ENCODE measurements at regions not wholly inside any gene's neighbourhood (a gene's known extent, or its start where the extent isn't known, plus 50 kb on each side); places are given as distances from the start of the nearest gene placed in this dataset.

GRCh38 chr13:75124415-75124814, 357.6 kb downstream of the TBC1D4 start:
- DNase-seq: no peak

- no peak for DNase-seq
Measured at GRCh38 chr13:75123428-75123827, 358.5 kb downstream of the TBC1D4 start.

GRCh38 chr13:75120085-75120484, 361.9 kb downstream of the TBC1D4 start:
- no peak for DNase-seq

- DNase-seq: no peak
Measured at GRCh38 chr13:75115171-75115570, 366.8 kb downstream of the TBC1D4 start.

- no peak for DNase-seq
Measured at GRCh38 chr13:75103976-75104375, 378.0 kb downstream of the TBC1D4 start.

- no peak for DNase-seq
Measured at GRCh38 chr13:75102001-75102716, 379.8 kb downstream of the TBC1D4 start.

- DNase-seq: no peak
Measured at GRCh38 chr13:75101348-75101747, 380.6 kb downstream of the TBC1D4 start.

- DNase-seq: no peak
Measured at GRCh38 chr13:75092143-75092542, 389.8 kb downstream of the TBC1D4 start.

GRCh38 chr13:75091718-75092117, 390.3 kb downstream of the TBC1D4 start:
- no peak for DNase-seq

- no peak for DNase-seq
Measured at GRCh38 chr13:75090872-75091615, 390.9 kb downstream of the TBC1D4 start.

GRCh38 chr13:75088915-75089314, 393.1 kb downstream of the TBC1D4 start:
- no peak for DNase-seq

- DNase-seq: no peak
Measured at GRCh38 chr13:75079226-75079625, 402.7 kb downstream of the TBC1D4 start.

GRCh38 chr13:75076476-75076875, 405.5 kb downstream of the TBC1D4 start:
- no peak for DNase-seq

GRCh38 chr13:75073786-75074185, 408.2 kb downstream of the TBC1D4 start:
- DNase-seq: no peak

GRCh38 chr13:75072891-75073290, 409.1 kb downstream of the TBC1D4 start:
- DNase-seq: no peak

GRCh38 chr13:75072368-75072767, 409.6 kb downstream of the TBC1D4 start:
- DNase-seq: no peak

GRCh38 chr13:75071796-75072195, 410.2 kb downstream of the TBC1D4 start:
- no peak for DNase-seq

- no peak for DNase-seq
Measured at GRCh38 chr13:75071395-75071794, 410.6 kb downstream of the TBC1D4 start.

- DNase-seq: no peak
Measured at GRCh38 chr13:75061909-75062308, 420.1 kb downstream of the TBC1D4 start.

- no peak for DNase-seq
Measured at GRCh38 chr13:75055296-75055695, 426.7 kb downstream of the TBC1D4 start.

- DNase-seq: no peak
Measured at GRCh38 chr13:75052616-75053015, 429.4 kb downstream of the TBC1D4 start.

GRCh38 chr13:75050419-75051046, 431.4 kb downstream of the TBC1D4 start:
- no peak for DNase-seq

- no peak for DNase-seq
Measured at GRCh38 chr13:75049735-75050335, 432.1 kb downstream of the TBC1D4 start.

GRCh38 chr13:75042807-75043206, 439.2 kb downstream of the TBC1D4 start:
- no peak for DNase-seq

Data from activated naive CD4-positive, alpha-beta T cell treated with Interleukin-2 at 50 U/mL for 16 hours (primary cell).